Suppressor macrophage treated with lipopolysaccharide for 1 hour (primary cell): ENCODE measurements at regions not wholly inside any gene's neighbourhood (a gene's known extent, or its start where the extent isn't known, plus 50 kb on each side); places are given as distances from the start of the nearest gene placed in this dataset.
"Not testable (repeated sequence)": the region's sequence is repeated elsewhere in the genome, so short reads cannot be mapped to it uniquely, and the experiment has no call there.

Experiments
- DNase-seq, 3 donors: peaks; one replicate each; pipeline ENCODE4 v3.0.0-alpha.2; 2020 to 2022

- DNase-seq, result no peak
Observed at GRCh38 chrX:77167993-77168392, 279.2 kb upstream of the FGF16 start.

GRCh38 chrX:77174680-77175519 is 272.3 kb upstream of the FGF16 start:
- DNase-seq, result no peak

GRCh38 chrX:77200663-77201062 is 246.5 kb upstream of the FGF16 start:
- DNase-seq, result no peak

GRCh38 chrX:77223046-77223445 is 224.1 kb upstream of the FGF16 start:
- no peak for DNase-seq

- no peak for DNase-seq
Observed at GRCh38 chrX:77264490-77264889, 182.7 kb upstream of the FGF16 start.

- DNase-seq, result no peak
Observed at GRCh38 chrX:77275392-77275791, 171.8 kb upstream of the FGF16 start.

- DNase-seq, result no peak
Observed at GRCh38 chrX:77276742-77277141, 170.4 kb upstream of the FGF16 start.

GRCh38 chrX:77277911-77278310 is 169.3 kb upstream of the FGF16 start:
- DNase-seq, result no peak

- DNase-seq, result not testable (repeated sequence)
Observed at GRCh38 chrX:77279373-77279772, 167.8 kb upstream of the FGF16 start.

GRCh38 chrX:77293331-77293995 is 153.7 kb upstream of the FGF16 start:
- DNase-seq, result no peak

- DNase-seq, result no peak
Observed at GRCh38 chrX:77298296-77298695, 148.9 kb upstream of the FGF16 start.

- DNase-seq, result no peak
Observed at GRCh38 chrX:77298790-77299189, 148.4 kb upstream of the FGF16 start.

- DNase-seq, result no peak
Observed at GRCh38 chrX:77299549-77299948, 147.6 kb upstream of the FGF16 start.

GRCh38 chrX:77342004-77342403 is 105.2 kb upstream of the FGF16 start:
- DNase-seq, result no peak

GRCh38 chrX:77346859-77347258 is 100.3 kb upstream of the FGF16 start:
- DNase-seq, result no peak

GRCh38 chrX:77347572-77347971 is 99.6 kb upstream of the FGF16 start:
- no peak for DNase-seq

GRCh38 chrX:77389891-77390290 is 57.3 kb upstream of the FGF16 start:
- no peak for DNase-seq

- not testable (repeated sequence) for DNase-seq
Observed at GRCh38 chrX:77390365-77390764, 56.8 kb upstream of the FGF16 start.

- DNase-seq, result no peak
Observed at GRCh38 chrX:77396781-77397180, 50.4 kb upstream of the FGF16 start.
